DND-41 (cell line): ENCODE measurements at regions not wholly inside any gene's neighbourhood (a gene's known extent, or its start where the extent isn't known, plus 50 kb on each side); places are given as distances from the start of the nearest gene placed in this dataset.

Experiments
- ATAC-seq: fragments of 200-7000 bp; cut with Tn5 transposase; 3 replicates; pipeline ENCODE4 v1.9.1; 2021; ENCODE audit warnings: low read depth; ENCODE audit not compliant: insufficient read depth
- DNase-seq: peaks from one replicate; pipeline ENCODE4 v3.0.0-alpha.2; 2020
- H2AFZ ChIP-seq: 2 replicates; pipeline ENCODE4 v1.6.0; 2012; ENCODE audit warnings: low read depth, low read length
- H3K27ac ChIP-seq: 2 replicates; pipeline ENCODE4 v1.5.1; 2012; ENCODE audit warnings: low read length, inconsistent platforms
- H3K27me3 ChIP-seq: fragments of 200-600 bp; sonication (generic); 2 replicates; pipeline ENCODE4 v1.6.0; 2012; ENCODE audit warnings: low read length, mild to moderate bottlenecking, inconsistent platforms; ENCODE audit not compliant: insufficient read depth, poor library complexity
- H3K36me3 ChIP-seq: 2 replicates; pipeline ENCODE4 v1.5.1; 2012; ENCODE audit warnings: low read length, inconsistent platforms; ENCODE audit not compliant: insufficient read depth
- H3K4me1 ChIP-seq: 2 replicates; pipeline ENCODE4 v1.5.1; 2012; ENCODE audit warnings: mild to moderate bottlenecking, low read length; ENCODE audit not compliant: insufficient read depth
- H3K4me2 ChIP-seq: 2 replicates; pipeline ENCODE4 v1.6.0; 2012; ENCODE audit warnings: mild to moderate bottlenecking, moderate library complexity, low read length, inconsistent platforms; ENCODE audit not compliant: insufficient read depth
- H3K4me3 ChIP-seq, 2 experiments: fragments of 200-600 bp in 1 of 2; shearing (Covaris generic) in 1 of 2; 2 replicates each; pipeline ENCODE4 v1.5.1; 2012 to 2016; ENCODE audit warnings: inconsistent platforms in 2 of 2, low read length in 2 of 2, mild to moderate bottlenecking in 2 of 2, low read depth in 1 of 2, moderate library complexity in 1 of 2
- H3K79me2 ChIP-seq: 2 replicates; pipeline ENCODE4 v1.6.0; 2012; ENCODE audit warnings: low read length, inconsistent platforms; ENCODE audit not compliant: insufficient read depth
- H3K9ac ChIP-seq: 2 replicates; pipeline ENCODE4 v1.6.0; 2012; ENCODE audit warnings: low read depth, mild to moderate bottlenecking, inconsistent platforms, low read length, moderate library complexity
- H3K9me3 ChIP-seq: 2 replicates; pipeline ENCODE4 v1.5.1; 2012; ENCODE audit warnings: low read length, moderate library complexity, mild to moderate bottlenecking, inconsistent platforms; ENCODE audit not compliant: insufficient read depth, severe bottlenecking
- H4K20me1 ChIP-seq: 2 replicates; pipeline ENCODE4 v1.6.0; 2012; ENCODE audit warnings: low read length; ENCODE audit not compliant: insufficient read depth
- CTCF ChIP-seq: IDR thresholded peaks from 2 replicates; pipeline ENCODE4 v1.5.1; 2012; ENCODE audit warnings: borderline replicate concordance, low read length, moderate library complexity, mild to moderate bottlenecking; ENCODE audit not compliant: poor library complexity, severe bottlenecking; ENCODE audit errors: extremely low read depth
- EZH2 ChIP-seq: IDR thresholded peaks from 3 replicates; pipeline ENCODE4 v1.6.1; 2012; ENCODE audit warnings: borderline replicate concordance, low read depth, mild to moderate bottlenecking, moderate library complexity, low read length, inconsistent platforms; ENCODE audit not compliant: severe bottlenecking

GRCh38 chr2:128721096-128721495 lies 402.4 kb upstream of the HS6ST1 start:
- Histone ChIP-seq H3K36me3 (no peaks in the 10 kb centered on the region), H3K27me3 (no peaks in the 10 kb centered on the region), H3K9me3 (no peaks in the 10 kb centered on the region), H2AFZ (no peak overlapping the region), H4K20me1 (no peaks in the 10 kb centered on the region), H3K4me1 (peaks cover 85% of the 10 kb centered on the region), H3K27ac (peak overlapping the region; percentile 52), H3K4me2 (no peak overlapping the region), H3K4me3 (no peak overlapping the region), H3K79me2 (no peaks in the 10 kb centered on the region), H3K9ac (no peak overlapping the region)
- TF ChIP-seq CTCF, result no peak
- TF ChIP-seq EZH2, result no peak
- ATAC-seq, result no peak
- DNase-seq, result no peak

- no peak overlapping the region for H3K4me3 ChIP-seq
- H2AFZ ChIP-seq, result no peak overlapping the region
- peak overlapping the region; percentile 63 for H3K27ac ChIP-seq
- no peak overlapping the region for H3K4me2 ChIP-seq
- DNase-seq (peak; percentile 76), ATAC-seq (peak; percentile 62)
- no peaks in the 10 kb centered on the region for H3K27me3 ChIP-seq
- no peaks in the 10 kb centered on the region for H3K36me3 ChIP-seq
- H3K79me2 ChIP-seq, result no peaks in the 10 kb centered on the region
- no peaks in the 10 kb centered on the region for H4K20me1 ChIP-seq
- H3K9me3 ChIP-seq, result no peaks in the 10 kb centered on the region
- H3K9ac ChIP-seq, result no peak overlapping the region
- peaks cover 85% of the 10 kb centered on the region for H3K4me1 ChIP-seq
- TF ChIP-seq EZH2, result no peak
- TF ChIP-seq CTCF, result no peak
These were observed 403.8 kb upstream of the HS6ST1 start for GRCh38 chr2:128722489-128722888.

DNA sequence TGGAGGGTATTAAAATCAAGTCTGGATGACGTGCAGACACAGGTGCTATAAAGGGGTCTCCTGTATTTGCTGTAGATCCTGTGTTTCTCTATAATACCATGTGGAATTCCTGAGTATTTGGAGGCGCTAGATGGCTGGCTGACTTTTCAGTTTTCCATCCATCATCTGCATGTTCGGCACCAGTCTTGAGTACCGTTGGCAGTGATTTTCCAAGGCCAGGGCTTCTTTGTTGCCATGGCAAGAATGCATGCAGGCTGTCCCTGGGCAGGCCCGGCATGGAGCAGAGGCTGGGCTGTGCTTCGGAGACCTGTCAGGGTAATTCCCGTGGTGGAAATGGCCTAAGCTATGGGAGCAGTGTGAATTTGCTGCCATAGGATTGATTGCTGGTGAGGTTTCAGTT lies 405.9 kb upstream of the HS6ST1 start:
- ATAC-seq (no peak), DNase-seq (no peak)
- Histone ChIP-seq H3K4me3 (no peak overlapping the region), H3K9ac (no peak overlapping the region), H4K20me1 (no peaks in the 10 kb centered on the region), H3K79me2 (no peaks in the 10 kb centered on the region), H3K9me3 (peaks cover 5% of the 10 kb centered on the region), H3K27ac (0 out of 2 replicates have a peak overlapping the region, but pooled peaks have one; percentile 5), H3K4me1 (peaks cover 81% of the 10 kb centered on the region), H3K36me3 (no peaks in the 10 kb centered on the region), H3K27me3 (no peaks in the 10 kb centered on the region), H2AFZ (no peak overlapping the region), H3K4me2 (no peak overlapping the region)
- TF ChIP-seq EZH2 (no peak), CTCF (no peak)

GRCh38 chr2:128724972-128725371 lies 406.3 kb upstream of the HS6ST1 start:
- Histone ChIP-seq H3K9me3 (peaks cover 5% of the 10 kb centered on the region), H3K27ac (peak overlapping the region; percentile 76), H4K20me1 (no peaks in the 10 kb centered on the region), H3K27me3 (no peaks in the 10 kb centered on the region), H3K4me2 (no peak overlapping the region), H3K4me1 (peaks cover 77% of the 10 kb centered on the region), H3K79me2 (no peaks in the 10 kb centered on the region), H2AFZ (no peak overlapping the region), H3K4me3 (no peak overlapping the region), H3K36me3 (no peaks in the 10 kb centered on the region), H3K9ac (no peak overlapping the region)
- DNase-seq, result no peak
- TF ChIP-seq CTCF (no peak), EZH2 (no peak)
- no peak for ATAC-seq
